ENCODE measurements at regions not wholly inside any gene's neighbourhood (a gene's known extent, or its start where the extent isn't known, plus 50 kb on each side); places are given as distances from the start of the nearest gene placed in this dataset.

DNA sequence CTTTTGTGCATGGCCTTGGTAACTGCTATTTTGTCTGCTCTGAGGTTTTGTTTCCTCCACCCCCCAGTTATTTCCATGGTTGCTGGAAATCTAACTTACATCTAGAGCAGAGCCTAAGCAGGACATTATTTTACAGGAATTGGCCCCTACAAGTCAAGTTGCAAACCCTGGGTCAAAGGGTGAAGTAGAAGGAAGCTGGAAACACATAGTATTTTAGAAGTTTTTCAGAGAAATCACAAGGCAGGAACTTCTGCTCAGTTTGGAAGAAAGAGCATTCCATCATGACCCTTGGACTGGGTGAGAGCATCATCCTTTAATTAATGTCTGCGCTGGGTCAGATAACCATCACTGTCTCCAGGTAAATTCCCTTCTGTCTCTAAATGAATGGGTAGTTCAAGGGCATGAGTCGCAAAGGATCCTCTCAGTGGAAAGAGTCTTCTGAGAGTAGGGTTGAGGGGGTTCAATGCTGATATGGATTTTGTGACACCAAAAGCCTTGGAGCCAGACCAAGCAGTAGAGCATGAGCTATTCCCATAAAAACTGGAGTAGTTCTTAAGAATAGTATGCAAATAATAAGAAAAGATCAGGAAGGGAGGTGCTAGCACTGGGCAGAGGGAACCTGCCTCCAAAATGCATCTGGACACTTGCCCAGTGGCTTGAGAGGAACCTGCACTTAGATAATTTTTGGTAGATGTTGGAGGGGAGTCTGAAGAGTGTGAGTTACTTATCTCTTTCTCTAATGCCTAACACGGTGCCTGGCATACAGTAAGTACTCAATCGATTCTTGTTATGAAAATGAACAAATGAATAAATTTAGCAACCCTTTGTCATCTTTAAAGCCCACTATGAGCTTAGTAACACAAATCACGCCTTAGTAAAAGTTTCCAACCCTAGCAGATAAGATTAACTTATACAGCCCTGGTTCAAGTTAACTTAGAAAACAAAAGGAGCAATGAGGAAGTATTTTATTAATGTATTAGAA, 160.6 kb upstream of the ADO start:
- H3K4me3 Mint-ChIP-seq: no peak overlapping the region
- TF ChIP-seq, protein P1, sequence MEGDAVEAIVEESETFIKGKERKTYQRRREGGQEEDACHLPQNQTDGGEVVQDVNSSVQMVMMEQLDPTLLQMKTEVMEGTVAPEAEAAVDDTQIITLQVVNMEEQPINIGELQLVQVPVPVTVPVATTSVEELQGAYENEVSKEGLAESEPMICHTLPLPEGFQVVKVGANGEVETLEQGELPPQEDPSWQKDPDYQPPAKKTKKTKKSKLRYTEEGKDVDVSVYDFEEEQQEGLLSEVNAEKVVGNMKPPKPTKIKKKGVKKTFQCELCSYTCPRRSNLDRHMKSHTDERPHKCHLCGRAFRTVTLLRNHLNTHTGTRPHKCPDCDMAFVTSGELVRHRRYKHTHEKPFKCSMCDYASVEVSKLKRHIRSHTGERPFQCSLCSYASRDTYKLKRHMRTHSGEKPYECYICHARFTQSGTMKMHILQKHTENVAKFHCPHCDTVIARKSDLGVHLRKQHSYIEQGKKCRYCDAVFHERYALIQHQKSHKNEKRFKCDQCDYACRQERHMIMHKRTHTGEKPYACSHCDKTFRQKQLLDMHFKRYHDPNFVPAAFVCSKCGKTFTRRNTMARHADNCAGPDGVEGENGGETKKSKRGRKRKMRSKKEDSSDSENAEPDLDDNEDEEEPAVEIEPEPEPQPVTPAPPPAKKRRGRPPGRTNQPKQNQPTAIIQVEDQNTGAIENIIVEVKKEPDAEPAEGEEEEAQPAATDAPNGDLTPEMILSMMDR (IDR thresholded peaks at IDR 0.05): no peak
- no peaks in the 10 kb centered on the region for H3K9me3 Mint-ChIP-seq
- no peak for DNase-seq
- H3K4me1 Mint-ChIP-seq: no peaks in the 10 kb centered on the region
- H3K27ac Mint-ChIP-seq: no peak overlapping the region
- peaks cover 7% of the 10 kb centered on the region for H3K27me3 Mint-ChIP-seq (ENCODE audit: low read depth, poor library complexity)
- H3K36me3 Mint-ChIP-seq (ENCODE audit: low read depth): no peaks in the 10 kb centered on the region

DNA sequence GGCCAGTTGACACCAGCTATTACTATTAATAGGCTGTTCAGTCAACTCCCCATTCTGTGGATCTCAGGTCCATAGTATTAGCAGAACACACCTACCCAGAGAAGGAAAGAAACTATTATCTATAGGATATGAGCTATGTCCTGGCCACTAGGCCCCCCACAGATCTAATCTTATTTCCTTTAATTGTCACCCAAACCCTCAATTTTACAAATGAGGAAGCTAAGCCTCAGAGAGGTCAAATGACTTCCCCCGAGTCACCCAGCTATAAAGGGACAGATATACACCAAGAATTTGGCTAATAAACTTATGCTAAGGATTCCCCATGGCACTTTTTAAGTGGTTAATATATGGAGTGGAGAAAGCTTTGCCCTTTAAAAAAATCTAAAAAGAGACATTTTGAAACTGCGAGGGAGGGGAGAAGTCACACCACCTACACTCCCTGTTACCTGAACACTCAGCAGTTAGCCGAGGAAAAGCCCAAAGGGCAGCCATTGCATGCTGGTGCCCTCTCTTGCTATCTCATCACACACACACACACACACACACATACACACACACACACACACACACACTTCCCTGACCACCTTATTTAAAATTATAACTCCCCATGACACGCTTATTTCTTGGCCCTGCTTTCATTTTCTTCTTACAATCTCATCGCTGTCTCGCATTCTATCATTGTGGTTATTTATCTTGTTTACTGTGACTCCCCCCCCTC, 157.0 kb upstream of the ADO start:
- no peak overlapping the region for H3K4me3 Mint-ChIP-seq
- no peaks in the 10 kb centered on the region for H3K4me1 Mint-ChIP-seq
- DNase-seq: no peak
- TF ChIP-seq, protein P1 (IDR thresholded peaks at IDR 0.05): no peak
- peaks cover 4% of the 10 kb centered on the region for H3K27me3 Mint-ChIP-seq (ENCODE audit: low read depth, poor library complexity)
- no peak overlapping the region for H3K27ac Mint-ChIP-seq
- H3K36me3 Mint-ChIP-seq (ENCODE audit: low read depth): no peaks in the 10 kb centered on the region
- H3K9me3 Mint-ChIP-seq: no peaks in the 10 kb centered on the region

DNA sequence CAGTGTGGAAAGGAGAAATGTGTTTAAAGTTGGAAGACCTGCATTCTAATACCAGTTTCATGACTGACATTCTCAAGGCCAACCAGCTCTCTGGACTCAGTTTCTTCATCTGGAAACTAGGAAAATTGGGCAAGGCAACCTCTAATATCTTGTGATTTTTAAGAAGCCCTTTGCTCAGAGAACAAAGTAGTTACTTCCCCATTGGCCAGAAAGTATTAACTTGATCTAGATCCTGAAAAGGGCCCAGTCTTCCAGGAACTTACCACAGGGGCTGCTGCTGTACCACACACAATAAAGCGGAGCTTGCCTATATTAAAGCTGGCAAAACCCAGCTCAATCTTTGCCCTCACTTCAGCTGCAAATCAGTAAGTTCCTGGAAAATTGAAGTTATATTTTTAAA, 155.6 kb upstream of the ADO start:
- H3K9me3 Mint-ChIP-seq: no peaks in the 10 kb centered on the region
- H3K36me3 Mint-ChIP-seq (ENCODE audit: low read depth): no peaks in the 10 kb centered on the region
- H3K4me1 Mint-ChIP-seq: no peaks in the 10 kb centered on the region
- DNase-seq: no peak
- TF ChIP-seq, protein P1 (IDR thresholded peaks at IDR 0.05): no peak
- no peak overlapping the region for H3K27ac Mint-ChIP-seq
- H3K4me3 Mint-ChIP-seq: no peak overlapping the region
- peaks cover 4% of the 10 kb centered on the region for H3K27me3 Mint-ChIP-seq (ENCODE audit: low read depth, poor library complexity)

DNA sequence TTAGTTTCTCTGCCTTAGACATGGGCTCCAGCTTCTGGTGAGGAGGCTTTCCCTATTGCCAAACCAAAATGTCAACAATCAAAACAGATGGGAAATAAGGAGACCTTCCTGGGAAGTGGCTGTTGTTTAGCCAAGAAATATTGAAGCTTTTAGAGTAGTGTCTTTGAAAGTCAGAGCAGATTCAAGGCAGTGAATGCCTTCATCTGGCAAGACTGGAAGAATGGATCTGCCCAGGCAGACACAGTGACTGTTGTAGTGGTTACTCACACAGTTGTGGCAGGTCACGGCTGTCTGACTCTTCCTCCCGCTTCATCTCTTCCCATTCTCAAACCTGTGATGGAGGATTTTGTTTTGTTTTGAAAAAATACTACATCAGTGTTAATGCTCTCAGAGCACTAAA, 154.1 kb upstream of the ADO start:
- H3K27ac Mint-ChIP-seq: no peak overlapping the region
- no peaks in the 10 kb centered on the region for H3K27me3 Mint-ChIP-seq (ENCODE audit: low read depth, poor library complexity)
- H3K9me3 Mint-ChIP-seq: no peaks in the 10 kb centered on the region
- H3K4me3 Mint-ChIP-seq: no peak overlapping the region
- TF ChIP-seq, protein P1 (IDR thresholded peaks at IDR 0.05): no peak
- no peaks in the 10 kb centered on the region for H3K36me3 Mint-ChIP-seq (ENCODE audit: low read depth)
- no peaks in the 10 kb centered on the region for H3K4me1 Mint-ChIP-seq
- no peak for DNase-seq

DNA sequence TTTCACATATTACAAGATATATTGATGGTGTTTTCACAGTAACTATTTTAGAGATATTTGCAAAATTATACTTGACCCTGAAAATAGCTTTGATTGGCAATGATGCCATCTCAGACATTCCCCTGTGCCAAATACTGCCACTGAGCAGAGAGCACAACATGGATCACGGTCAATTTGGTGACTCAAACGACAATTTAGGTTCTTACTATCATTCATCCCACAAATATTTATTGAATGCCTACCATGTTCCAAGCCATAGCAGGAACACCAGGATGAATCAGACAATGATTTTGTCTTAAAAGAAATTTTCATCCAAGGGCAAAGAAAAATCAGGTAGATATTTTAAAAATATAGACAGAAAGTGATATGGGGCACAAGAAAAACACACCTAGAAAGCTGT, 153.2 kb upstream of the ADO start:
- DNase-seq: no peak
- H3K9me3 Mint-ChIP-seq: no peaks in the 10 kb centered on the region
- TF ChIP-seq, protein P1 (IDR thresholded peaks at IDR 0.05): no peak

More for the DNA sequence above, 153.2 kb upstream of the ADO start:
- no peaks in the 10 kb centered on the region for H3K4me1 Mint-ChIP-seq
- H3K27ac Mint-ChIP-seq: no peak overlapping the region
- H3K27me3 Mint-ChIP-seq (ENCODE audit: low read depth, poor library complexity): no peaks in the 10 kb centered on the region
- H3K36me3 Mint-ChIP-seq (ENCODE audit: low read depth): no peaks in the 10 kb centered on the region
- H3K4me3 Mint-ChIP-seq: no peak overlapping the region
